Transverse colon (tissue), 4 donors: ENCODE measurements at regions not wholly inside any gene's neighbourhood (a gene's known extent, or its start where the extent isn't known, plus 50 kb on each side); places are given as distances from the start of the nearest gene placed in this dataset.

Experiments
- CTCF ChIP-seq, 5 experiments: fragments of 200-600 bp in 3 of 5; fragments of 450-650 bp in 2 of 5; sonication (generic) in 3 of 5; IDR thresholded peaks; 1 replicate in 2 of 5; 2 replicates in 3 of 5; pipeline ENCODE4 v1.5.1; 2016 to 2017; ENCODE audit warnings: antibody characterized with exemption in 5 of 5, inconsistent platforms in 3 of 5, mild to moderate bottlenecking in 2 of 5, moderate library complexity in 1 of 5
- EP300 ChIP-seq: sonication (generic); formaldehyde crosslinking; IDR thresholded peaks from one replicate; pipeline ENCODE4 v1.6.1; 2017; ENCODE audit warnings: antibody characterized with exemption, low read depth
- POLR2A ChIP-seq: fragments of 450-650 bp; IDR thresholded peaks from one replicate; pipeline ENCODE4 v1.6.1; 2016; ENCODE audit warnings: antibody characterized with exemption, mild to moderate bottlenecking, moderate library complexity
- POLR2AphosphoS5 ChIP-seq, 3 donors: sonication (generic); formaldehyde crosslinking; IDR thresholded peaks; one replicate each; pipeline ENCODE4 v1.6.1; 2016; ENCODE audit warnings: antibody characterized with exemption in 3 of 3

GRCh38 chr6:45721665-45722064 is 294.0 kb downstream of the CLIC5 start:
- TF ChIP-seq CTCF (IDR thresholded peaks at IDR 0.05) (no peak), POLR2AphosphoS5 (IDR thresholded peaks at IDR 0.05) (no peak), POLR2A (no peak), EP300 (no peak)
